Peyer's patch (tissue), 4 donors: ENCODE measurements at regions not wholly inside any gene's neighbourhood (a gene's known extent, or its start where the extent isn't known, plus 50 kb on each side); places are given as distances from the start of the nearest gene placed in this dataset.

Experiments used
- CTCF ChIP-seq, 6 experiments: fragments of 450-650 bp in 4 of 6; fragments of 200-600 bp in 2 of 6; sonication (generic) in 1 of 6; IDR thresholded peaks; one replicate each; pipeline ENCODE4 v1.5.1; 2017 to 2019; ENCODE audit warnings: antibody characterized with exemption in 6 of 6, mild to moderate bottlenecking in 3 of 6, moderate library complexity in 1 of 6
- POLR2A ChIP-seq, 2 donors: fragments of 450-650 bp; IDR thresholded peaks; one replicate each; pipeline ENCODE4 v1.5.1; 2017; ENCODE audit warnings: antibody characterized with exemption in 2 of 2, mild to moderate bottlenecking in 2 of 2, moderate library complexity in 2 of 2

DNA sequence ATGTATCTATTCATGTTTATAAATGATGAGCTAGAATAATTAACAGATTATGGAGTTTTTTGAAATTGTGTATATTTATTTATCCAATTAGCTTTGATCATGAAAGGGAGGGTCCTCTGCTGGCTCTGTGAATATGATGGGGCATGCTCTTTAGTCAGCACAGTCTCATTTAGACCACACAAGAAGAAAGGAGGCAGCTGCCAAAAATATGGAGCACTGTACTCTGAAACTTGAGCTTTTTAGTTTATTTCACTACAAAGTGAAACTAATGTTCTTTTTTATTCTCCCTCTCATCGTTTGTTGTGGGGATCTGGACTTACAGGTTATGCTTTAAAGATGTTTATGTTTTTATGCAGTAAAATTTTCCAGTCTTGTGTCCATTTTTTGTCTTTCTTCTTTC, 266.9 kb upstream of the GULP1 start:
- TF ChIP-seq CTCF (IDR thresholded peaks at IDR 0.05) (no peak), POLR2A (IDR thresholded peaks at IDR 0.05) (no peak)
